ENCODE measurements at regions not wholly inside any gene's neighbourhood (a gene's known extent, or its start where the extent isn't known, plus 50 kb on each side); places are given as distances from the start of the nearest gene placed in this dataset.

DNA sequence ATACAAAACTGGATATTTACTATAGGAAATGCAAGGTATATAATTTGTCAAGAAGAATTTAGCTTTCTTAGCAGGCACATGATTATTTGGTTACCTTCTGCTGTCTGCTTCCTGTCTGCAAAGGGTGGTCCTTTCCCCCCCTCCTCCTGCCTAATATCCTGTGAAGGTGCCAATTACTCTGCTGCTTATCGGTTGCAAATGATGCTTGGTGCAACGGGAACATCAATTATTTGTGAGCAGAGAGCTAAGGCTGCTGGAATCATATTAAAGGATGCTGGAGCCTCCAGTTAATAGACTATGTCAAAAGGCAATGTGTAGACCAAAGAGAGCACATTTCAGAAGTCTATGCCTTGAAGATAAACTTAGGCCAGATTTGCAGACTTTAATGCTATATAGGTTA is 443.7 kb upstream of the ONECUT1 start:
- TF ChIP-seq, protein P1, sequence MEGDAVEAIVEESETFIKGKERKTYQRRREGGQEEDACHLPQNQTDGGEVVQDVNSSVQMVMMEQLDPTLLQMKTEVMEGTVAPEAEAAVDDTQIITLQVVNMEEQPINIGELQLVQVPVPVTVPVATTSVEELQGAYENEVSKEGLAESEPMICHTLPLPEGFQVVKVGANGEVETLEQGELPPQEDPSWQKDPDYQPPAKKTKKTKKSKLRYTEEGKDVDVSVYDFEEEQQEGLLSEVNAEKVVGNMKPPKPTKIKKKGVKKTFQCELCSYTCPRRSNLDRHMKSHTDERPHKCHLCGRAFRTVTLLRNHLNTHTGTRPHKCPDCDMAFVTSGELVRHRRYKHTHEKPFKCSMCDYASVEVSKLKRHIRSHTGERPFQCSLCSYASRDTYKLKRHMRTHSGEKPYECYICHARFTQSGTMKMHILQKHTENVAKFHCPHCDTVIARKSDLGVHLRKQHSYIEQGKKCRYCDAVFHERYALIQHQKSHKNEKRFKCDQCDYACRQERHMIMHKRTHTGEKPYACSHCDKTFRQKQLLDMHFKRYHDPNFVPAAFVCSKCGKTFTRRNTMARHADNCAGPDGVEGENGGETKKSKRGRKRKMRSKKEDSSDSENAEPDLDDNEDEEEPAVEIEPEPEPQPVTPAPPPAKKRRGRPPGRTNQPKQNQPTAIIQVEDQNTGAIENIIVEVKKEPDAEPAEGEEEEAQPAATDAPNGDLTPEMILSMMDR (IDR thresholded peaks at IDR 0.05; ENCODE audit: low read length) = no peak
- TF ChIP-seq EZH2phosphoT487 (IDR thresholded peaks at IDR 0.05; ENCODE audit: low read length) = no peak

Measured in MM.1S (cell line).